DMS153 treated with DMSO at 0.1 percent for 48 hours (cell line): ENCODE measurements at regions not wholly inside any gene's neighbourhood (a gene's known extent, or its start where the extent isn't known, plus 50 kb on each side); places are given as distances from the start of the nearest gene placed in this dataset.
"Not testable (repeated sequence)": the region's sequence is repeated elsewhere in the genome, so short reads cannot be mapped to it uniquely, and the experiment has no call there.

Experiments used
- DNase-seq: peaks from one replicate; lab custom pipeline; 2025; ENCODE audit not compliant: unreplicated experiment; lab: John Stamatoyannopoulos, UW

DNA sequence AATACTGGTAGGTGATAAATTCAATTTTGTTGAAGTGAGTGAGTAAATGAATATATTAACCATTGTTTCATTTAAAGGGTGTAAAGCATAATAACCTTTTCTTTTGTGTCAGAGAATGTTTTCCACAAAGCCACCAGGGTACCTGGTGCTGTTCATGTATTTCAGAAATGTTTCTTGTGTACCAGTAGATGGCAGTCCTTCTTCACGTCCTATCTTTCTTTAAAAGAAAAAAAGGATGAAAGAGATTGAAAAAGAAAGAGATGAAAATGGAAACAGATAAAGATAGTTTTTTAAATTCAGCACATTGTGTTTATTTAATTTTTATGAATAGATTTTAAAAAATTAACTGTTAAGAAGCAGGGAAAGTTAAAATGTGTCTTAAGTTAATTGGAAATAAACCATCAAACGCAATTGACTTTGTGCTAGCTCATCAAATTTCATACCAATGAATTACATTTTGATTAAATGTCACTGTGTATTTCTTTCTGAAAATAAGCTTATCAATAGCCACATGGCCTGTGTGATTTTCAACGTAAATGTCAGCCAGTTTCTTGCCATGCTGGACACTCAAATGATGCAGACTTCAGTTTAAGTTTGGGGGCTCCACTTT is 65.5 kb upstream of the CHORDC1 start:
- DNase-seq = peak; percentile 15

DNA sequence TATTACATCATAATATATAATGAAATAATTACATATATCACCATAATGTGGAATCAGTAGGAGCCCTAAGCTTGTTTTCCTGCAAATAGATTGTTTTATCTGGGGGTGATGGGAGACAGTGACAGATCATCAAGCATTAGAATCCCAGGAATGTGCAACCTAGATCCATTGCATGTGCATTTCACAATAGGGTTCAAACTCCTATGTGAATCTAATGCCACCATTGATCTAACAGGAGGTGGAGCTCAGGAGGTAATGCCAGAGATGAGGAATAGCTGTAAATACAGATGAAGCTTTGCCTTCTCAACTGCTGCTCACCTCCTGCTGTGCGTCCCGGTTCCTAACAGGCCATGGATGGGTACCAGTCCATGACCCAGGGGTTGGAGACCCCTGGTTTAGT is 63.8 kb upstream of the CHORDC1 start:
- no peak for DNase-seq

DNA sequence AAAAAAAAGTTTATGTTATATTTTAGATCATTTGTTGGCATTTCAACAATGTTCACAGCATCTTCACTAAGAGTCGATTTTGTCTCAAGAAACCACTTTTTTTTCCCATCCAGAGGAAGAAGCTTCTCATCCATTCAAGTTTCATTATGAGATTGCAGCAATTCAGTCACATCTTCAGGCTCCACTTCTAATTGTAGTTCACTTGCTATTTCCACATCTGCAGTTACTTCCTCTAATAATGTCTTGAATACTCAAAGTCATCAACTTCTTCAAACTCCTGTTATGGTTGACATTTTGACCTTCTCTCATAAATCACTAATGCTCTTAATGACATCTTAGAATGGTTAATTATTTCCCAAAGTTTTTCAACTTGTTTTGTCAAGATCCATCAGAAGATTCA is 61.3 kb upstream of the CHORDC1 start:
- no peak for DNase-seq

DNA sequence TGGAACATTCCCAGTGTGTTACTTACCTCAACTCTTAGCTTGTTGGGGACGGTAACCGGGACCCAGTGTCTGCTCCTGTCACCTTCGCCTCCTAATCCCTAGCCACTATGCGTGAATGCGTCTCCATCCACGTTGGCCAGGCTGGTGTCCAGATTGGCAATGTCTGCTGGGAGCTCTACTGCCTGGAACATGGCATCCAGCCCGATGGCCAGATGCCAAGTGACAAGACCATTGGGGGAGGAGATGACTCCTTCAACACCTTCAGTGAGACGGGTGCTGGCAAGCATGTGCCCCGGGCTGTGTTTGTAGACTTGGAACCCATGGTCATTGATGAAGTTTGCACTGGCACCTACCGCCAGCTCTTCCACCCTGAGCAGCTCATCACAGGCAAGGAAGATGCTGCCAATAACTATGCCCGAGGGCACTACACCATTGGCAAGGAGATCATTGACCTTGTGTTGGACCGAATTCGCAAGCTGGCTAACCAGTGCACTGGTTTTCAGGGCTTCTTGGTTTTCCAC is 59.8 kb upstream of the CHORDC1 start:
- DNase-seq = not testable (repeated sequence)

DNA sequence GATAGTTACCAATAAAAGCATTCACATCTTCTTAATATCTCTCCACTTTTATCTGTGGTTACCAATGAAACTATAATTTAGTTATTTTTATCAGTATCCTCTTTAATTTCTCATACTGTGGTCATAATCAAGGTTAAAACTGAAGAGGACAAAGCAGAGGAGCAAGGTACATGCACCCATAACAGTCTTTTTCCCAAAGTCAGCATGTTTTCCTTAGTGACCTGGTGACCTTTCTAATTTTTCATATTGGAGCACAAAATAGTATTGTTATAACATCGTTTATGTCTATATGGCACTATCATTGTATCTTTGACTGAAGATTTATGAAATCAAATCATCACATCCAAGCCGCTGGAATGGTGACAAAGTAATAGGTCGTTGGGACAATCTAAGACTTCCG is 51.5 kb upstream of the CHORDC1 start:
- no peak for DNase-seq
